ENCODE measurements at regions not wholly inside any gene's neighbourhood (a gene's known extent, or its start where the extent isn't known, plus 50 kb on each side); places are given as distances from the start of the nearest gene placed in this dataset.
A peak's percentile ranks its signal among the peaks of the same experiment; 100 is the strongest.

- no peak for DNase-seq (ENCODE audit: low read depth)
- TF ChIP-seq CTCF (IDR thresholded peaks at IDR 0.05; ENCODE audit: insufficient read depth, low read depth, low read length, missing control alignments): no peak
- H3K4me3 ChIP-seq (ENCODE audit: low read depth, low read length): no peak overlapping the region
These were observed 94.0 kb upstream of the SPTLC3 start for GRCh38 chr20:12914804-12915203.

- no peak overlapping the region for H3K4me3 ChIP-seq (ENCODE audit: low read depth, low read length)
- no peak for TF ChIP-seq CTCF (IDR thresholded peaks at IDR 0.05; ENCODE audit: insufficient read depth, low read depth, low read length, missing control alignments)
These were observed 92.1 kb upstream of the SPTLC3 start for GRCh38 chr20:12916699-12917098.

GRCh38 chr20:12924126-12924525, 84.6 kb upstream of the SPTLC3 start:
- TF ChIP-seq CTCF (IDR thresholded peaks at IDR 0.05; ENCODE audit: insufficient read depth, low read depth, low read length, missing control alignments): no peak
- H3K4me3 ChIP-seq (ENCODE audit: low read depth, low read length): no peak overlapping the region
- DNase-seq (ENCODE audit: low read depth): no peak

More at GRCh38 chr20:12916699-12917098, 92.1 kb upstream of the SPTLC3 start:
- DNase-seq (ENCODE audit: low read depth): no peak

GRCh38 chr20:12925210-12925755, 83.5 kb upstream of the SPTLC3 start:
- TF ChIP-seq CTCF (IDR thresholded peaks at IDR 0.05; ENCODE audit: insufficient read depth, low read depth, low read length, missing control alignments): peak; percentile 71
- peak; percentile 77 for DNase-seq (ENCODE audit: low read depth)

GRCh38 chr20:12925863-12926793, 82.6 kb upstream of the SPTLC3 start:
- TF ChIP-seq CTCF (IDR thresholded peaks at IDR 0.05; ENCODE audit: insufficient read depth, low read depth, low read length, missing control alignments): no peak
- no peak overlapping the region for H3K4me3 ChIP-seq (ENCODE audit: low read depth, low read length)

More at GRCh38 chr20:12925210-12925755, 83.5 kb upstream of the SPTLC3 start:
- H3K4me3 ChIP-seq (ENCODE audit: low read depth, low read length): no peak overlapping the region

GRCh38 chr20:12927489-12927888, 81.3 kb upstream of the SPTLC3 start:
- no peak for TF ChIP-seq CTCF (IDR thresholded peaks at IDR 0.05; ENCODE audit: insufficient read depth, low read depth, low read length, missing control alignments)
- DNase-seq (ENCODE audit: low read depth): no peak

More at GRCh38 chr20:12925863-12926793, 82.6 kb upstream of the SPTLC3 start:
- DNase-seq (ENCODE audit: low read depth): no peak

More at GRCh38 chr20:12927489-12927888, 81.3 kb upstream of the SPTLC3 start:
- H3K4me3 ChIP-seq (ENCODE audit: low read depth, low read length): no peak overlapping the region
